Astrocyte (in vitro differentiated cells and primary cell): ENCODE measurements at regions not wholly inside any gene's neighbourhood (a gene's known extent, or its start where the extent isn't known, plus 50 kb on each side); places are given as distances from the start of the nearest gene placed in this dataset.

ENCODE experiments used
- CTCF ChIP-seq: IDR thresholded peaks from 2 replicates; pipeline ENCODE4 v1.5.1; 2011; ENCODE audit warnings: low read depth, mild to moderate bottlenecking, inconsistent platforms, low read length, moderate library complexity; ENCODE audit not compliant: insufficient read depth
- EZH2 ChIP-seq: IDR thresholded peaks from 2 replicates; pipeline ENCODE4 v1.6.1; 2012; ENCODE audit warnings: mild to moderate bottlenecking, low read length, inconsistent platforms; ENCODE audit not compliant: insufficient read depth

GRCh38 chr14:41299924-41300323, 306.8 kb upstream of the LRFN5 start:
- TF ChIP-seq CTCF = no peak
- TF ChIP-seq EZH2 = no peak
